Breast epithelium (tissue), 3 donors: ENCODE measurements at regions not wholly inside any gene's neighbourhood (a gene's known extent, or its start where the extent isn't known, plus 50 kb on each side); places are given as distances from the start of the nearest gene placed in this dataset.

Experiments used
- CTCF ChIP-seq, 3 donors: fragments of 450-650 bp; IDR thresholded peaks; one replicate each; pipeline ENCODE4 v1.5.1; 2016 to 2017; ENCODE audit warnings: antibody characterized with exemption in 3 of 3, mild to moderate bottlenecking in 3 of 3, moderate library complexity in 3 of 3
- POLR2AphosphoS5 ChIP-seq, 3 donors: sonication (generic); formaldehyde crosslinking; IDR thresholded peaks; one replicate each; pipeline ENCODE4 v1.6.1; 2017; ENCODE audit warnings: antibody characterized with exemption in 3 of 3

- TF ChIP-seq CTCF (IDR thresholded peaks at IDR 0.05), result no peak
- no peak for TF ChIP-seq POLR2AphosphoS5 (IDR thresholded peaks at IDR 0.05)
Measured at GRCh38 chr9:116102596-116102995, 51.0 kb upstream of the PAPPA start.
